IMR-90 (cell line): ENCODE measurements at regions not wholly inside any gene's neighbourhood (a gene's known extent, or its start where the extent isn't known, plus 50 kb on each side); places are given as distances from the start of the nearest gene placed in this dataset.

ENCODE experiments used
- ATAC-seq: fragments of 200-7000 bp; cut with Tn5 transposase; 2 replicates; pipeline ENCODE4 v1.9.1; 2020; ENCODE audit warnings: low read depth, mild to moderate bottlenecking, moderate library complexity
- BruUV-seq: library from RNA; stranded (reverse); fragments of 400-500 nt; replicated peaks from 2 replicates; lab custom pipeline; 2021; lab: Mats Ljungman, UMichigan
- CTCF ChIA-PET: fragments of 300-600 bp; formaldehyde crosslinking; extraction: SDS; loops from one replicate; lab custom pipeline; 2021; ENCODE audit warnings: antibody characterized with exemption; lab: Yijun Ruan, JAX
- POLR2A ChIA-PET: fragments of 300-600 bp; sonication (Branson Sonifier 250); formaldehyde crosslinking; loops from one replicate; lab custom pipeline; 2022; ENCODE audit warnings: antibody characterized with exemption; ENCODE audit not compliant: unreplicated experiment; lab: Charles Lee
- DNase-seq: peaks from one replicate; pipeline ENCODE4 v3.0.0; 2013
- H2AFZ ChIP-seq: replicated peaks from 2 replicates; pipeline ENCODE3; 2013; ENCODE audit warnings: low read length, mild to moderate bottlenecking; ENCODE audit not compliant: poor library complexity
- H2AK5ac ChIP-seq: 2 replicates; pipeline ENCODE4 v1.6.1; 2013; ENCODE audit warnings: low read depth, low read length, inconsistent platforms
- H2AK9ac ChIP-seq: replicated peaks from 2 replicates; pipeline ENCODE3; 2013; ENCODE audit warnings: mild to moderate bottlenecking, low read depth, low read length, moderate library complexity; ENCODE audit not compliant: poor library complexity
- H2BK120ac ChIP-seq: 2 replicates; pipeline ENCODE4 v1.6.1; 2013; ENCODE audit warnings: low read depth, low read length, inconsistent platforms
- H2BK15ac ChIP-seq: 3 replicates; pipeline ENCODE4 v1.6.1; 2013; ENCODE audit warnings: low read depth, low read length, inconsistent platforms
- H2BK20ac ChIP-seq: 2 replicates; pipeline ENCODE4 v1.6.1; 2013; ENCODE audit warnings: low read depth, mild to moderate bottlenecking, inconsistent platforms, low read length, moderate library complexity
- H2BK5ac ChIP-seq: 2 replicates; pipeline ENCODE4 v1.6.1; 2013; ENCODE audit warnings: mild to moderate bottlenecking, low read depth, low read length, inconsistent platforms; ENCODE audit not compliant: poor library complexity, severe bottlenecking
- H3K14ac ChIP-seq: replicated peaks from 2 replicates; pipeline ENCODE4 v1.6.1; 2013; ENCODE audit warnings: low read depth, low read length, inconsistent platforms
- H3K18ac ChIP-seq: 2 replicates; pipeline ENCODE4 v1.6.1; 2013; ENCODE audit warnings: low read depth, low read length, control low read depth
- H3K23ac ChIP-seq: 2 replicates; pipeline ENCODE4 v1.6.1; 2013; ENCODE audit warnings: low read depth, low read length, inconsistent platforms
- H3K27ac ChIP-seq: 2 replicates; pipeline ENCODE4 v1.5.1; 2013; ENCODE audit warnings: mild to moderate bottlenecking, control low read depth, low read length; ENCODE audit not compliant: insufficient read depth
- H3K27me3 ChIP-seq: 2 replicates; pipeline ENCODE4 v1.6.1; 2013; ENCODE audit warnings: low read length; ENCODE audit not compliant: control insufficient read depth, insufficient read depth
- H3K36me3 ChIP-seq: 2 replicates; pipeline ENCODE4 v1.6.1; 2013; ENCODE audit warnings: low read length, mixed read lengths; ENCODE audit not compliant: control insufficient read depth, insufficient read depth
- H3K4ac ChIP-seq: 2 replicates; pipeline ENCODE4 v1.6.1; 2013; ENCODE audit warnings: low read depth, low read length, inconsistent platforms
- H3K4me1 ChIP-seq: 2 replicates; pipeline ENCODE4 v1.6.1; 2013; ENCODE audit warnings: low read length, mixed read lengths; ENCODE audit not compliant: control insufficient read depth, insufficient read depth
- H3K4me2 ChIP-seq: 2 replicates; pipeline ENCODE4 v1.6.1; 2013; ENCODE audit warnings: low read depth, mild to moderate bottlenecking, control low read depth, low read length, moderate library complexity
- H3K4me3 ChIP-seq: 2 replicates; pipeline ENCODE4 v1.5.1; 2013; ENCODE audit warnings: low read depth, mild to moderate bottlenecking, control low read depth, low read length, moderate library complexity; ENCODE audit not compliant: insufficient read depth
- H3K56ac ChIP-seq: 2 replicates; pipeline ENCODE4 v1.6.1; 2013; ENCODE audit warnings: low read length, inconsistent platforms; ENCODE audit not compliant: insufficient read depth; ENCODE audit errors: extremely low read depth
- H3K79me1 ChIP-seq, 2 experiments: 2 replicates each; pipeline ENCODE4 v1.6.1; 2013; ENCODE audit warnings: low read length in 2 of 2, inconsistent platforms in 1 of 2, low read depth in 1 of 2
- H3K9ac ChIP-seq: 2 replicates; pipeline ENCODE4 v1.6.1; 2013; ENCODE audit warnings: low read depth, low read length, control low read depth
- H3K9me1 ChIP-seq: 2 replicates; pipeline ENCODE4 v1.6.1; 2013; ENCODE audit warnings: low read length, inconsistent platforms; ENCODE audit not compliant: insufficient read depth
- H3K9me3 ChIP-seq: 2 replicates; pipeline ENCODE4 v1.6.1; 2013; ENCODE audit warnings: low read length; ENCODE audit not compliant: control insufficient read depth, insufficient read depth
- H4K20me1 ChIP-seq: 2 replicates; pipeline ENCODE4 v1.6.1; 2013; ENCODE audit warnings: low read length, inconsistent platforms; ENCODE audit not compliant: insufficient read depth
- H4K5ac ChIP-seq: 2 replicates; pipeline ENCODE4 v1.6.1; 2013; ENCODE audit warnings: mild to moderate bottlenecking, low read depth, low read length, control low read depth
- H4K8ac ChIP-seq, 2 experiments: 2 replicates each; pipeline ENCODE4 v1.6.1; 2013; ENCODE audit warnings: low read depth in 2 of 2, low read length in 2 of 2, control low read depth in 1 of 2, inconsistent platforms in 1 of 2
- H4K91ac ChIP-seq: 2 replicates; pipeline ENCODE4 v1.6.1; 2013; ENCODE audit warnings: low read depth, low read length, inconsistent platforms; ENCODE audit not compliant: insufficient read depth
- BHLHE40 ChIP-seq: fragments of 150-350 bp; IDR thresholded peaks from 2 replicates; pipeline ENCODE4 v1.6.1; 2016; ENCODE audit warnings: mild to moderate bottlenecking, low read depth, low read length
- CHD1 ChIP-seq: IDR thresholded peaks from 2 replicates; pipeline ENCODE4 v1.6.1; 2012; ENCODE audit warnings: low read depth, low read length, improper control_type of control experiment
- FOS ChIP-seq: fragments of 150-350 bp; IDR thresholded peaks from 2 replicates; pipeline ENCODE4 v1.6.1; 2016; ENCODE audit warnings: low read depth, low read length
- MAFK ChIP-seq: IDR thresholded peaks from 2 replicates; pipeline ENCODE4 v1.6.1; 2012; ENCODE audit warnings: low read depth, low read length, improper control_type of control experiment
- MXI1 ChIP-seq: IDR thresholded peaks from 2 replicates; pipeline ENCODE4 v1.6.1; 2012; ENCODE audit warnings: low read depth, mild to moderate bottlenecking, low read length, moderate library complexity, borderline replicate concordance
- POLR2A ChIP-seq: IDR thresholded peaks from 2 replicates; pipeline ENCODE4 v1.6.1; 2012; ENCODE audit warnings: mild to moderate bottlenecking, low read depth, low read length
- SMC3 ChIP-seq: fragments of 150-350 bp; IDR thresholded peaks from 2 replicates; pipeline ENCODE4 v1.6.1; 2016; ENCODE audit warnings: low read depth, mild to moderate bottlenecking, antibody characterized with exemption, low read length, moderate library complexity
- dilution Hi-C: fragments of 300-500 bp; cut with HindIII; formaldehyde crosslinking; loops from one replicate; pipeline ENCODE4 v1.14.3; 2018; ENCODE audit warnings: low sequenced_read_pairs; ENCODE audit not compliant: unreplicated experiment
- in situ Hi-C: fragments of 300-500 bp; cut with MboI; formaldehyde crosslinking; loops from 3 replicates; pipeline ENCODE4 v1.14.3; 2019; ENCODE audit warnings: low sequenced_read_pairs, inconsistent platforms, mixed read lengths
- intact Hi-C: fragments of 100-400 bp; cut with micrococcal nuclease; formaldehyde crosslinking; loops from 2 replicates; pipeline ENCODE4 v1.10.0; 2022
- TF ChIP-seq, protein P1 (sequence below): fragments of 150-350 bp; IDR thresholded peaks from 2 replicates; pipeline ENCODE4 v1.6.1; 2017; ENCODE audit warnings: mild to moderate bottlenecking, antibody characterized with exemption, low read length, low read depth

DNA sequence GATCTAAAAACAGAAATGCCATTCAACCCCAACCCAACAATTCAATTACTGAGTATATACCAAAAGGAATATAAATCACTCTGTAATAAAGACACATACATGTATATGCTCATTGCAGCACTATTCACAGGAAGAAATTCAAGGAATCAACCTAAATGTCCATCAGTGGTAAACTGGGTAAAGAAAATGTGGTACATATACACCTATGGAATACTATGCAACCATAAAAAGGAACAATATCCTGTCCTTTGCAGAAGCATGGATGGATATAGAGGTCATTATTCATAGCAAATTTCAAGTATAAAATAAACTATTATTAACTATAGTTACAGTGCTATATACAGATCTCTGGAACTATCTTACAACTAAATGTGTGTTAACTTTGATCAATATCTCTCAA lies 599.3 kb downstream of the CDH11 start:
- POLR2A ChIA-PET, result no interaction called here

More for the DNA sequence above, 599.3 kb downstream of the CDH11 start:
- no peak overlapping the region for H3K18ac ChIP-seq
- no TSS peak for BruUV-seq
- H2BK5ac ChIP-seq, result no peak overlapping the region
- no peak overlapping the region for H3K9ac ChIP-seq
- no peak for DNase-seq
- no peaks in the 10 kb centered on the region for H3K9me3 ChIP-seq
- no peak overlapping the region for H3K4me2 ChIP-seq
- H4K91ac ChIP-seq, result no peak overlapping the region
- no peak overlapping the region for H3K14ac ChIP-seq
- intact Hi-C loops, result no loop called here
- H4K20me1 ChIP-seq, result no peaks in the 10 kb centered on the region
- no peaks in the 10 kb centered on the region for H3K36me3 ChIP-seq
- no peak overlapping the region for H3K4me3 ChIP-seq
- H2AFZ ChIP-seq, result no peak overlapping the region
- no peak overlapping the region for H3K27ac ChIP-seq
- H3K4me1 ChIP-seq, result no peaks in the 10 kb centered on the region
- no peak overlapping the region for H2BK120ac ChIP-seq
- H3K9me1 ChIP-seq, result no peaks in the 10 kb centered on the region
- H3K56ac ChIP-seq, result no peak overlapping the region
- H4K5ac ChIP-seq, result no peak overlapping the region
- in situ Hi-C loops, result no loop called here
- no peak overlapping the region for H3K4ac ChIP-seq
- dilution Hi-C loops, result no loop called here
- CTCF ChIA-PET, result no interaction called here
- H3K23ac ChIP-seq, result no peak overlapping the region
- TF ChIP-seq FOS, result no peak
- TF ChIP-seq POLR2A, result no peak
- TF ChIP-seq MXI1, result no peak
- no peak for TF ChIP-seq CHD1
- TF ChIP-seq BHLHE40, result no peak
- no peak for TF ChIP-seq SMC3
- no peak for TF ChIP-seq MAFK
- TF ChIP-seq, protein P1, sequence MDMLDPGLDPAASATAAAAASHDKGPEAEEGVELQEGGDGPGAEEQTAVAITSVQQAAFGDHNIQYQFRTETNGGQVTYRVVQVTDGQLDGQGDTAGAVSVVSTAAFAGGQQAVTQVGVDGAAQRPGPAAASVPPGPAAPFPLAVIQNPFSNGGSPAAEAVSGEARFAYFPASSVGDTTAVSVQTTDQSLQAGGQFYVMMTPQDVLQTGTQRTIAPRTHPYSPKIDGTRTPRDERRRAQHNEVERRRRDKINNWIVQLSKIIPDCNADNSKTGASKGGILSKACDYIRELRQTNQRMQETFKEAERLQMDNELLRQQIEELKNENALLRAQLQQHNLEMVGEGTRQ, result no peak
- H2BK20ac ChIP-seq, result no peak overlapping the region
- no peaks in the 10 kb centered on the region for H3K27me3 ChIP-seq
- no peak overlapping the region for H4K8ac ChIP-seq
- H3K79me1 ChIP-seq, result no peaks in the 10 kb centered on the region
- H2BK15ac ChIP-seq, result no peak overlapping the region
- no peak overlapping the region for H2AK5ac ChIP-seq
- no peak overlapping the region for H2AK9ac ChIP-seq
- no peak for ATAC-seq
